NOMO-1 treated with DMSO at 0.1 percent for 48 hours (cell line): ENCODE measurements at regions not wholly inside any gene's neighbourhood (a gene's known extent, or its start where the extent isn't known, plus 50 kb on each side); places are given as distances from the start of the nearest gene placed in this dataset.

Source experiments
- DNase-seq: peaks from one replicate; lab custom pipeline; 2025; ENCODE audit not compliant: unreplicated experiment; lab: John Stamatoyannopoulos, UW

GRCh38 chr1:225707824-225708223, 54.9 kb upstream of the ENAH start:
- no peak for DNase-seq

DNA sequence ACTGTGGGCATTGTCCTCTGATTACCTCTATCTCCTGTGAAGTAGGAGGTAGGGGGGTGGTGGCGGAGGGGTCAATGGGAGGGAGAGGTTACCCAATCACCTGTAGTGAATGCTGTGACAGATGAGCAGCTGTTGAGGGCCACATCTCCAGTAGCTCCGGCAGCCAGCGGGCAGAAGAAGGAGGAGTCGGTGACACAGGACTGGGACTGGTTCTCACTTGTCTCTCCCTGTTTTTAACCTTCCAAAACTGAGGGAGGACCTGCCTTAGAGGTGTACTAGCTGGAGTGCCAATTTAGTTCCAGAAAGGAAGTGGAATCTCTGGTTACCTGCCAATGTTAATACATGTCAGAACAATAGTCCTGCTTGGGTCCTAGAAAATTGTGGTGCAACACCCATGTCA, 56.2 kb upstream of the ENAH start:
- DNase-seq: no peak

DNA sequence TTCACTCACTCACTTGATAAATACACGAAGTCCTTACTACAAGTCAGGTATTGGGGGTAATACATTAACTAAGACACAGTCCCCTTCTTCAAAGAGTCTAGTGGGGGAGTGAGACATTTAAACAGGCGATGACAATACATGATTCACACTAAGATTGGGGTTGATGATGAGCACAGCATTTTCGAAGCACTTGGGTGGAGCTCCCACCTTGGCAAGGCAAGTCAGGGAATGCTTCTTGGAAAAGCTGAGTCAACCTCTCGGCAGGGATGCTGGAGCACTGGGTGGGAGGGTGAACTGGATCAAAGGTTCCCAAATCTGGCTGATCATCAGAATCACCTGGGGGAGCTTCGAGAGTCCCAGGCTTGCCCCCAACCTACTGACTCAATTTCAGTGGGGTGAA, 57.9 kb upstream of the ENAH start:
- no peak for DNase-seq

- DNase-seq: no peak
Measured at GRCh38 chr1:225711236-225711937, 58.5 kb upstream of the ENAH start.

DNA sequence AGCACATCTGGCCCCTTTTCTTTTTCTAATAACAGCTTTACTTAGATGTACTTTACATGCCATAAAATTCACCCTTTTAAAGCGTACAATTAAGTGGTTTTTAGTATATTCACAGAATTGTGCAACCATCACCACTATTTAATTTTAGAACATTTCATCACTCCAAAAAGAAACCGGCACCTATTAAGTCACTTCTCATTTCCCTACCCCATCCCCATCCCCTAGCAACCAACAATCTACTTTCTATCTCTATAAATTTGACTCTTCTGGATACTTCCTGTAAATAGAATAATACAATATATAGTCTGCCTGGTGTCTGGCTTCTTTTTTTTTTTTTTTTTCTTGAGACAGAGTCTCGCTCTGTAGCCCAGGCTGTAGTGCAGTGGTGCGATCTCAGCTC, 59.5 kb upstream of the ENAH start:
- DNase-seq: peak; percentile 98

GRCh38 chr1:225713281-225713680, 60.4 kb upstream of the ENAH start:
- no peak for DNase-seq

DNA sequence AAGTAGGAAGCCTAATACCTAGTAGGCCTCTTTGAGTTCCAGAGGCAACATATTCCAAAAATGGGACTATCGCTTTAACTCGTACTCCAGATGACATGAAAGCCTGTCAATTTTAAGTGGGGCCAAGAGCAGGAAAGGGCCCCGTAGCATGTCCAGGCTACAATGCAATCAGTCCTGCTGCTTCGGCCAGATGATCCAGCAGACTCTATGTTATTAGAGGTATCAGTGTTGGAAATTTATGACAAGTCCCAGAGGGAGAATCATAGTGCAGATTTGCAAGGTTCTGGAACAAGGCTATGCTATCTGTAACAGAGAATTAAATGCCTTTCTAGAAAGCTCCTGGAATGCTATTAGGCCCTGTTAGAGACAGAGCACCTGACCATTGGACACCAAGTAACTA, 56.7 kb upstream of the SRP9 start:
- no peak for DNase-seq

DNA sequence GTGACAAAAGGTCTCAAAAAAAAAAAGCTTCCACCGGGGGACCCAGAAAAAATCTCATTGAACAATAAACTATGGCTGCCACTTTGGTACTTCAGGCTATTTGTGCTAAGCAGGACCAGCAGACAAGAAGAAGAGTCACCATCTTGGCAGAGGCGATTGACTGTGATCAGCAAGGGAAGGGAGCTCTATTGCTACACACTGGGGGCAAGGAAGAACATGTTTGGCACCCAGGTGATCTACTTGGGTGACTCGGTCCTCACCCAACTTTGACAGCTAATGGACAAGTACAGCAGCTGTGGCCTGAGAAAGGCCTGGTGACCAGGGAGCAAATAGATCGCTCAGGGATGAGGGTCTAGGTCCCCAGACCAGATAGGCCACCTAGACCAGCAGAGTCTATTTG, 53.4 kb upstream of the SRP9 start:
- no peak for DNase-seq
